Upper lobe of left lung (tissue), 6 donors: ENCODE measurements at regions not wholly inside any gene's neighbourhood (a gene's known extent, or its start where the extent isn't known, plus 50 kb on each side); places are given as distances from the start of the nearest gene placed in this dataset.

ENCODE experiments used
- ATAC-seq, 2 donors: fragments of 200-7000 bp; cut with Tn5 transposase; one replicate each; pipeline ENCODE4 v1.9.1; 2022; ENCODE audit warnings: mild to moderate bottlenecking in 2 of 2, moderate library complexity in 2 of 2; ENCODE audit not compliant: low FRiP score in 2 of 2
- DNase-seq, 2 donors: peaks; one replicate each; pipeline ENCODE4 v3.0.0-alpha.2; 2019 to 2020
- H3K27ac ChIP-seq, 4 donors: fragments of 200-600 bp; sonication (generic); one replicate each; pipeline ENCODE4 v1.5.1; 2016 to 2019
- H3K27me3 ChIP-seq, 4 donors: fragments of 200-600 bp; sonication (generic); one replicate each; pipeline ENCODE4 v1.5.1; 2017 to 2019
- H3K36me3 ChIP-seq, 4 donors: fragments of 200-600 bp; sonication (generic); one replicate each; pipeline ENCODE4 v1.5.1; 2016 to 2019
- H3K4me1 ChIP-seq, 4 donors: fragments of 200-600 bp; sonication (generic); one replicate each; pipeline ENCODE4 v1.5.1; 2018 to 2019
- H3K4me3 ChIP-seq, 4 donors: fragments of 200-600 bp; sonication (generic); one replicate each; pipeline ENCODE4 v1.5.1; 2017 to 2019; ENCODE audit warnings: mild to moderate bottlenecking in 2 of 4, moderate library complexity in 1 of 4
- H3K9me3 ChIP-seq, 4 donors: fragments of 200-600 bp; sonication (generic); one replicate each; pipeline ENCODE4 v1.5.1; 2018 to 2019
- CTCF ChIP-seq, 6 experiments: fragments of 450-650 bp in 4 of 6; fragments of 200-600 bp in 2 of 6; sonication (generic) in 2 of 6; IDR thresholded peaks; one replicate each; pipeline ENCODE4 v1.5.1; 2016 to 2019; ENCODE audit warnings: antibody characterized with exemption in 6 of 6
- EP300 ChIP-seq, 4 donors: sonication (generic); formaldehyde crosslinking; IDR thresholded peaks; one replicate each; pipeline ENCODE4 v1.5.1; 2017; ENCODE audit warnings: antibody characterized with exemption in 4 of 4, control low read depth in 2 of 4
- POLR2A ChIP-seq, 4 donors: fragments of 450-650 bp; IDR thresholded peaks; one replicate each; pipeline ENCODE4 v1.5.1; 2016 to 2017; ENCODE audit warnings: antibody characterized with exemption in 4 of 4, mild to moderate bottlenecking in 2 of 4
- POLR2AphosphoS5 ChIP-seq, 2 donors: sonication (generic); formaldehyde crosslinking; IDR thresholded peaks; one replicate each; pipeline ENCODE4 v1.5.1; 2017; ENCODE audit warnings: antibody characterized with exemption in 2 of 2
- WGBS, 2 donors: methylation state at CpG; one replicate each; pipeline ENCODE4 v1.1.5; 2017 to 2018; 5-methylcytosine and 5-hydroxymethylcytosine counted together
- donor health status: DM: no; HTN: no; CAD: no; lungs with moderate emphysema.
- donor health status: DM: no; HTN: yes; CAD: no; lungs with severe emphysema.

GRCh38 chr15:89421219-89421618 is 75.2 kb downstream of the RHCG start:
- ATAC-seq (no peak), DNase-seq (no peak)
- TF ChIP-seq EP300 (IDR thresholded peaks at IDR 0.05) (no peak), POLR2A (IDR thresholded peaks at IDR 0.05) (no peak), CTCF (IDR thresholded peaks at IDR 0.05) (no peak), POLR2AphosphoS5 (IDR thresholded peaks at IDR 0.05) (no peak)
- no peak overlapping the region for H3K27ac ChIP-seq
- no peaks in the 10 kb centered on the region for H3K36me3 ChIP-seq
- no peaks in the 10 kb centered on the region for H3K9me3 ChIP-seq
- whole genome bisulfite sequencing, 2 donors: 34 to 38% methylated on average over 3 to 12 of the region's 12 CpGs
- no peak overlapping the region for H3K4me3 ChIP-seq
- H3K27me3 ChIP-seq: peaks cover 0 to 22% (median 8%) of the 10 kb centered on the region in 4 donors
- H3K4me1 ChIP-seq: peaks cover 0 to 4% (median 2%) of the 10 kb centered on the region in 4 donors

- Histone ChIP-seq H3K27ac (no peak overlapping the region), H3K36me3 (no peaks in the 10 kb centered on the region), H3K9me3 (no peaks in the 10 kb centered on the region), H3K4me1 (peaks cover 0 to 7% (median 2%) of the 10 kb centered on the region in 4 donors), H3K27me3 (peaks cover 0 to 38% (median 13%) of the 10 kb centered on the region in 4 donors), H3K4me3 (no peak overlapping the region)
- DNase-seq (no peak), ATAC-seq (peak in 1 of 2 donors; percentile 34)
- no peak for TF ChIP-seq CTCF (IDR thresholded peaks at IDR 0.05)
- no peak for TF ChIP-seq EP300 (IDR thresholded peaks at IDR 0.05)
- no peak for TF ChIP-seq POLR2A (IDR thresholded peaks at IDR 0.05)
- TF ChIP-seq POLR2AphosphoS5 (IDR thresholded peaks at IDR 0.05): no peak
- WGBS, 2 donors: 16 to 22% methylated on average over 11 to 17 of the region's 17 CpGs
These were observed 76.9 kb downstream of the RHCG start for GRCh38 chr15:89419370-89419984.

GRCh38 chr15:89417206-89417725 is 79.1 kb downstream of the RHCG start:
- H3K27me3 ChIP-seq: peaks cover 0 to 60% (median 20%) of the 10 kb centered on the region in 4 donors
- ATAC-seq: no peak
- no peak overlapping the region for H3K4me3 ChIP-seq
- DNase-seq: peak in 1 of 2 donors; percentile 54
- no peak overlapping the region for H3K27ac ChIP-seq
- H3K4me1 ChIP-seq: peaks cover 0 to 7% (median 2%) of the 10 kb centered on the region in 4 donors
- TF ChIP-seq POLR2AphosphoS5 (IDR thresholded peaks at IDR 0.05): no peak
- no peak for TF ChIP-seq CTCF (IDR thresholded peaks at IDR 0.05)
- TF ChIP-seq EP300 (IDR thresholded peaks at IDR 0.05): no peak
- TF ChIP-seq POLR2A (IDR thresholded peaks at IDR 0.05): no peak
- H3K36me3 ChIP-seq: no peaks in the 10 kb centered on the region
- H3K9me3 ChIP-seq: no peaks in the 10 kb centered on the region
- 30 to 42% methylated on average over 17 to 22 of the region's 22 CpGs for WGBS, 2 donors

GRCh38 chr15:89416339-89417183 is 79.8 kb downstream of the RHCG start:
- H3K4me1 ChIP-seq: peaks cover 0 to 9% (median 3%) of the 10 kb centered on the region in 4 donors
- H3K4me3 ChIP-seq: no peak overlapping the region
- TF ChIP-seq POLR2AphosphoS5 (IDR thresholded peaks at IDR 0.05): no peak
- no peak for TF ChIP-seq EP300 (IDR thresholded peaks at IDR 0.05)
- no peak for TF ChIP-seq POLR2A (IDR thresholded peaks at IDR 0.05)
- TF ChIP-seq CTCF (IDR thresholded peaks at IDR 0.05): peak; percentile 56 to 74 (median 66)
- no peak overlapping the region for H3K27ac ChIP-seq
- WGBS, 2 donors: 7 to 8% methylated on average over 28 to 32 of the region's 47 CpGs
- H3K9me3 ChIP-seq: no peaks in the 10 kb centered on the region
- peak; percentile 62 to 91 for DNase-seq
- ATAC-seq: peak; percentile 74
- H3K36me3 ChIP-seq: no peaks in the 10 kb centered on the region
- peaks cover 0 to 67% (median 24%) of the 10 kb centered on the region in 4 donors for H3K27me3 ChIP-seq
